Activated CD8-positive, alpha-beta memory T cell treated with anti-CD3 and anti-CD28 coated beads, Interleukin-2, amount 50 U/mL, for 48 hours (primary cell): ENCODE measurements at regions not wholly inside any gene's neighbourhood (a gene's known extent, or its start where the extent isn't known, plus 50 kb on each side); places are given as distances from the start of the nearest gene placed in this dataset.
"Not testable (repeated sequence)": the region's sequence is repeated elsewhere in the genome, so short reads cannot be mapped to it uniquely, and the experiment has no call there.

ENCODE experiments used
- DNase-seq: peaks from one replicate; pipeline ENCODE4 v3.0.0-alpha.2; 2020

GRCh38 chr1:95297906-95298305 lies 63.9 kb downstream of the RWDD3 start:
- not testable (repeated sequence) for DNase-seq

- DNase-seq, result no peak
These were observed 67.1 kb downstream of the RWDD3 start for GRCh38 chr1:95301091-95301490.

GRCh38 chr1:95301614-95302013 lies 67.6 kb downstream of the RWDD3 start:
- no peak for DNase-seq

GRCh38 chr1:95304803-95305202 lies 70.8 kb downstream of the RWDD3 start:
- no peak for DNase-seq

GRCh38 chr1:95308276-95309030 lies 74.4 kb downstream of the RWDD3 start:
- no peak for DNase-seq

- DNase-seq, result no peak
These were observed 75.0 kb downstream of the RWDD3 start for GRCh38 chr1:95309031-95309471.

- DNase-seq, result no peak
These were observed 77.0 kb downstream of the RWDD3 start for GRCh38 chr1:95311014-95311413.

GRCh38 chr1:95311762-95312161 lies 77.8 kb downstream of the RWDD3 start:
- DNase-seq, result no peak

- no peak for DNase-seq
These were observed 78.2 kb downstream of the RWDD3 start for GRCh38 chr1:95312181-95312580.

GRCh38 chr1:95313527-95313926 lies 79.5 kb downstream of the RWDD3 start:
- no peak for DNase-seq

- DNase-seq, result no peak
These were observed 87.5 kb downstream of the RWDD3 start for GRCh38 chr1:95321531-95321930.

- DNase-seq, result no peak
These were observed 89.1 kb downstream of the RWDD3 start for GRCh38 chr1:95323123-95323522.

- no peak for DNase-seq
These were observed 91.3 kb downstream of the RWDD3 start for GRCh38 chr1:95325349-95325748.

- no peak for DNase-seq
These were observed 92.0 kb downstream of the RWDD3 start for GRCh38 chr1:95326023-95326422.

- DNase-seq, result no peak
These were observed 98.7 kb downstream of the RWDD3 start for GRCh38 chr1:95332754-95333153.

- no peak for DNase-seq
These were observed 105.4 kb downstream of the RWDD3 start for GRCh38 chr1:95339377-95339776.

GRCh38 chr1:95340061-95340460 lies 106.1 kb downstream of the RWDD3 start:
- DNase-seq, result no peak

- DNase-seq, result no peak
These were observed 118.8 kb downstream of the RWDD3 start for GRCh38 chr1:95352767-95353166.

- no peak for DNase-seq
These were observed 119.2 kb downstream of the RWDD3 start for GRCh38 chr1:95353194-95353593.

GRCh38 chr1:95364546-95364945 lies 130.5 kb downstream of the RWDD3 start:
- DNase-seq, result no peak

- DNase-seq, result no peak
These were observed 132.5 kb downstream of the RWDD3 start for GRCh38 chr1:95366498-95366897.

GRCh38 chr1:95368178-95368577 lies 134.2 kb downstream of the RWDD3 start:
- DNase-seq, result no peak

GRCh38 chr1:95369985-95370690 lies 136.1 kb downstream of the RWDD3 start:
- no peak for DNase-seq
